GM12864 (cell line): ENCODE measurements at regions not wholly inside any gene's neighbourhood (a gene's known extent, or its start where the extent isn't known, plus 50 kb on each side); places are given as distances from the start of the nearest gene placed in this dataset.

Experiments used
- DNase-seq: peaks from one replicate; pipeline ENCODE4 v3.0.0-alpha.2; 2011; ENCODE audit warnings: low read depth
- H3K4me3 ChIP-seq: 2 replicates; pipeline ENCODE4 v1.5.1; 2011; ENCODE audit warnings: mild to moderate bottlenecking, low read depth, low read length, control low read depth
- TF ChIP-seq, protein P1 (sequence below): IDR thresholded peaks from 2 replicates; pipeline ENCODE4 v1.5.1; 2011; ENCODE audit warnings: low read depth, mild to moderate bottlenecking, moderate library complexity, low read length, control low read depth, inconsistent platforms; ENCODE audit errors: missing control alignments

DNA sequence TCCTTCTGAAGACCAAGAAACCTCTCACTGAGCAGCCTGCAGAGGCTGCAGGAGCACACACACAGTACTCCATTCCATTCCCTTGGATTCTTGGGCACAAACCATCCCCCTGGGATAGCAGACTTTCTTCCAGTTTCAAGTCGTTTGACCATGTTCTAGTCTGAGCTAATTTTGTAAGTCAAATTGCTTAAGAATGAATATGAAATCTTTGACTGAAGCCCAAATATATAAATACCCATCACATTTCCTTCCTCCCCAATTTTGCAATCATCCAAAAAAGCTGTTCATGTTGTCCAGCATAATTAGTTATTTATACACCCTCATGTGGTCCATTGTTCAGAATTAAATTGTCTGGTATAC is 231.2 kb upstream of the TPRG1 start:
- no peak overlapping the region for H3K4me3 ChIP-seq
- no peak for DNase-seq
- TF ChIP-seq, protein P1, sequence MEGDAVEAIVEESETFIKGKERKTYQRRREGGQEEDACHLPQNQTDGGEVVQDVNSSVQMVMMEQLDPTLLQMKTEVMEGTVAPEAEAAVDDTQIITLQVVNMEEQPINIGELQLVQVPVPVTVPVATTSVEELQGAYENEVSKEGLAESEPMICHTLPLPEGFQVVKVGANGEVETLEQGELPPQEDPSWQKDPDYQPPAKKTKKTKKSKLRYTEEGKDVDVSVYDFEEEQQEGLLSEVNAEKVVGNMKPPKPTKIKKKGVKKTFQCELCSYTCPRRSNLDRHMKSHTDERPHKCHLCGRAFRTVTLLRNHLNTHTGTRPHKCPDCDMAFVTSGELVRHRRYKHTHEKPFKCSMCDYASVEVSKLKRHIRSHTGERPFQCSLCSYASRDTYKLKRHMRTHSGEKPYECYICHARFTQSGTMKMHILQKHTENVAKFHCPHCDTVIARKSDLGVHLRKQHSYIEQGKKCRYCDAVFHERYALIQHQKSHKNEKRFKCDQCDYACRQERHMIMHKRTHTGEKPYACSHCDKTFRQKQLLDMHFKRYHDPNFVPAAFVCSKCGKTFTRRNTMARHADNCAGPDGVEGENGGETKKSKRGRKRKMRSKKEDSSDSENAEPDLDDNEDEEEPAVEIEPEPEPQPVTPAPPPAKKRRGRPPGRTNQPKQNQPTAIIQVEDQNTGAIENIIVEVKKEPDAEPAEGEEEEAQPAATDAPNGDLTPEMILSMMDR = no peak

DNA sequence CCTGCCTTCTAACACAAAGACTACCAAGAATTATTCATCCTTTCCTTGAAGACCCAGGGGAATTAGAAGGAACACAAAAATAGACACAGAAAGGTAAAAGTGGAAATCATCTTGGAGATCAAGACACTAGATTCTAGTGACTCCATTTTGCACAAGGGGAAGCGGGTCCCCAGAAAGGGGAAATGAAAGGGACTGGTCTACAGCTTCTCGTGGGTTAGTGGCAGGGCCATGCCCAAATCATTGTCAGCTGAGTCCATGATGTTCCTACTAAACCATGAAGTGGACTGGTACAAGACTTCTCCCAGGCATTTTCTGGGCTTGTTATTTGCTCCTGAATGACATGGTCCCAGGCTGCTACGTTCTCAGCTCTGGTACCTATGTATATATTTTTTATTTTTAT is 230.7 kb upstream of the TPRG1 start:
- TF ChIP-seq, protein P1 = no peak
- DNase-seq = no peak
- no peak overlapping the region for H3K4me3 ChIP-seq

DNA sequence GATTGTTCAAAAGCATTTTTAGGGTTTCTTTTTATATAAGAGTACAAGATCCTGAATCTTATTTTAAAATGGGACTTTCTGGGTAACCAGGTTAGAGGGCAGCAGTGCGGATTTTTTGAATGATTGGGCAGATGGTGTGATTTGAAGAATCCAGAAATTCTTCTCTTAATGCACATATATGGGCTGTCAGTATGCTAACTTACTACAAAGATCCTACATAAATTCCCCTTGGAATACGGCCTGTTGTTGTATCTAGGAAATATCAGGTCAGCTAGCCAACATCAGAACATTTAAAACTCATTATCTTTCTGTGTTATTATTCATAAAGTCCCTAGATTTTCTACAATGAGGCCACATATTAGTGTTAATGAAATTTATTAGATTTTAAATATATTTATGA is 229.6 kb upstream of the TPRG1 start:
- DNase-seq = no peak
- TF ChIP-seq, protein P1 = no peak
- H3K4me3 ChIP-seq = no peak overlapping the region

DNA sequence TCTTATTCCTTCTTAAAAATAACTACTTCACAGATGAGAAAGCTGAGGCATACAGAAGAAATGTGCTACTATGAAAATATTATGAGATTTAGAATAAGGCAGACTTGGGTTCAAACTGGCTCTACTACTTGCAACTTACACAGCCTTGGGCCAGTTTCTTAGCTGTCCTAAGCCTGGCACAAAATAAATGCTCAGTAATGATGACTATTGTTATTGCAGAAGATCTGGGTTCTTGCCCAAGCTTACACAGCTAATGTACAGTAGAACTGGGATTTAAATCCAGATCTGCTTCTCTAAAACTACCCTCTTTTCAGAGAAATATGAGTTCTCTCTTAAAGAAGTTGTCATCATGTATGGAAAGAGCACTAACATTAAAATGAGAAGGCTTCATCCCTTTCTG is 228.2 kb upstream of the TPRG1 start:
- no peak overlapping the region for H3K4me3 ChIP-seq
- TF ChIP-seq, protein P1 = no peak
- no peak for DNase-seq

DNA sequence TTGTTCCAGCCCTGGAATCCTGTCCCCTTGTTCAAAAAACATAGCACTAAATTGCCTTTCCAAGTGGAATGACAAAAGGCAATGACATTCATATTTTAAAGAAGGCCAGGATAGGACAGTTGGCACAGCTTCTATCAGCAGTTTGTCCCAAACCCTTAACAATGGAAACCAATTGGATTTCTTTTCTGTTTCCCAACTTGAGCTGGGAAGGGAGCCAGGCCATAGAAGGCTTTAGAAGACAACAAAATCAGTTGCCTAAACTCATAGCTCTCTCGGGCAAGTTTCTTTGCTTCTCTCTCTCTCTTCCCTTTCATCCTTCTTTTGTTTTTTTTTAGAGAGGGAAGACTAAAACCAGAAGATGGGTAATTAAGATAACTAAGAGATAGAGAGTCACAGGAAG is 227.7 kb upstream of the TPRG1 start:
- no peak for DNase-seq
- H3K4me3 ChIP-seq = no peak overlapping the region
- TF ChIP-seq, protein P1 = no peak

DNA sequence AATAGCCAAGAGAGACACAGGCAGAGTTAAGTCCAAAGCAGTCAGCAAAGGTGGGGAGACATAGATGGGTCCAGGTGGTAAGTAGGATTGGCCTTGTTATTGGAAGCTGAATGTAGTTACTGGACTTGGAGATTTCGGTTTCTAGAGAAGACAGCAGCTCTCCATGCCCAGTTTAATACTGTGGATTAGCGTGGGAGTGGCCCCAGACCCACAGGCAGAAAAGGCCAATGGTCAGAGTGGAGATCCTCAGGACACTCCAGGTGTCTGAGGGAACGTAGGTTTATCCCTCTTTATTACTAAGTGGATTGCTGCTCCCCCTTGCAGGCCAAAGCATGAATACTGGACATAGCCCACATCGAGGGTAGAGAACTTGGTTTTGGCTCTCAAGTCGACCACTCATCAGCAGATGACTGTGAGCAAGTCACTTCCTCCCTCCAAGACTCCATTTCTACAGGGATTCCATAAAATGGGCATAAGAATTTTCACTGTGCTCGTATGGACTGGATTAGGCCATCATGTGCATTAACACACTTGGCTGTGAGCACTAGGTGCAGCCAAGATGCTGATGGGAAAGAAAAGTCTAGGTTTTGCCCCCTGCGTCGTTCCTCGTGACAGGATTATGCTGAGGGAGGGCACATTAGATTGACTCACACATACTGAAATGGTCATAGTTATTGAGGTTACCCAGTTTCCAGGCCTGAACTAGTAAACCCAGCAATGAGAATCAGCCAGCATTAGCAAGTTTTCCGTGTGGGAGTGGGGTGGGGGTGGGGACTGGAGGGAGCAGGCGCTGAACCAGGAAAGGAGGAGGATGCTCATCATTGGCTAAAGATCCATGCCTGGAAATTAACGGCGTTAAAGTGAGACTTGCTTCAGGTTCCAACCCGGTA is 225.2 kb upstream of the TPRG1 start:
- TF ChIP-seq, protein P1 = no peak
- no peak for DNase-seq
- H3K4me3 ChIP-seq = no peak overlapping the region
